ENCODE measurements at regions not wholly inside any gene's neighbourhood (a gene's known extent, or its start where the extent isn't known, plus 50 kb on each side); places are given as distances from the start of the nearest gene placed in this dataset.

DNA sequence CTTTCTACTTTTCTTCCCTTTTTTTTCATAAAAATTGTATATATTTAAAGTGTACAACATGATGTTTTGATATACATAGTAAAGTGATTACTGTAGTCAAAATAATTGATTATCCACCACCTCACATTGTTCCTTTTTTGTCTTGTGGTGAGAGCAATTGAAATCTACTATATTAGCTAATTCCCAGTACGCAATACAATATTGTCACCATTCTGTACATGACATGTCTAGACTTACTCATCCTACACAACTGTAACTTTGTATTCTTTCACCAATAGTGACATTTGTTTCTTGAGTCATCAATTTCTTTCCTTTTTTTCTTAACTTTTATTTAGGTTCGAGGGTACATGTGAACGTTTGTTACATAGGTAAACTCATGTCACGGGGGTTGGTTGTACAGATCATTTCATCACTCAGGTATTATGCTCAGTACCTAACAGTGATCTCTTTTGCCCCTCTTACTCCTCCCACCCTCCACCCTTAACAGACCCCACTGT lies 265.2 kb downstream of the KCNRG start:
- Histone ChIP-seq H3K36me3 (no peaks in the 10 kb centered on the region), H3K4me3 (no peak overlapping the region), H3K9me3 (peaks cover 0 to 10% (median 6%) of the 10 kb centered on the region in 8 donors), H3K4me1 (peaks cover 0 to 22% (median 7%) of the 10 kb centered on the region in 6 donors), H3K27ac (no peak overlapping the region), H3K27me3 (replicated peaks in 1 of 7) (no peaks in the 10 kb centered on the region)
- TF ChIP-seq, protein P1, sequence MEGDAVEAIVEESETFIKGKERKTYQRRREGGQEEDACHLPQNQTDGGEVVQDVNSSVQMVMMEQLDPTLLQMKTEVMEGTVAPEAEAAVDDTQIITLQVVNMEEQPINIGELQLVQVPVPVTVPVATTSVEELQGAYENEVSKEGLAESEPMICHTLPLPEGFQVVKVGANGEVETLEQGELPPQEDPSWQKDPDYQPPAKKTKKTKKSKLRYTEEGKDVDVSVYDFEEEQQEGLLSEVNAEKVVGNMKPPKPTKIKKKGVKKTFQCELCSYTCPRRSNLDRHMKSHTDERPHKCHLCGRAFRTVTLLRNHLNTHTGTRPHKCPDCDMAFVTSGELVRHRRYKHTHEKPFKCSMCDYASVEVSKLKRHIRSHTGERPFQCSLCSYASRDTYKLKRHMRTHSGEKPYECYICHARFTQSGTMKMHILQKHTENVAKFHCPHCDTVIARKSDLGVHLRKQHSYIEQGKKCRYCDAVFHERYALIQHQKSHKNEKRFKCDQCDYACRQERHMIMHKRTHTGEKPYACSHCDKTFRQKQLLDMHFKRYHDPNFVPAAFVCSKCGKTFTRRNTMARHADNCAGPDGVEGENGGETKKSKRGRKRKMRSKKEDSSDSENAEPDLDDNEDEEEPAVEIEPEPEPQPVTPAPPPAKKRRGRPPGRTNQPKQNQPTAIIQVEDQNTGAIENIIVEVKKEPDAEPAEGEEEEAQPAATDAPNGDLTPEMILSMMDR (IDR thresholded peaks at IDR 0.05 in 8 of 11, conservative IDR thresholded peaks at IDR 0.05 in 3 of 11): no peak
- TF ChIP-seq POLR2A (IDR thresholded peaks at IDR 0.05): no peak
- TF ChIP-seq POLR2AphosphoS5 (IDR thresholded peaks at IDR 0.05): no peak
- intact Hi-C loops (cut with DNase I; ENCODE audit: low total_unique reads): no loop called here
- DNase-seq: no peak
- 89 to 98% (median 93%) methylated on average over 4 of the region's 4 CpGs for WGBS, 5 donors

DNA sequence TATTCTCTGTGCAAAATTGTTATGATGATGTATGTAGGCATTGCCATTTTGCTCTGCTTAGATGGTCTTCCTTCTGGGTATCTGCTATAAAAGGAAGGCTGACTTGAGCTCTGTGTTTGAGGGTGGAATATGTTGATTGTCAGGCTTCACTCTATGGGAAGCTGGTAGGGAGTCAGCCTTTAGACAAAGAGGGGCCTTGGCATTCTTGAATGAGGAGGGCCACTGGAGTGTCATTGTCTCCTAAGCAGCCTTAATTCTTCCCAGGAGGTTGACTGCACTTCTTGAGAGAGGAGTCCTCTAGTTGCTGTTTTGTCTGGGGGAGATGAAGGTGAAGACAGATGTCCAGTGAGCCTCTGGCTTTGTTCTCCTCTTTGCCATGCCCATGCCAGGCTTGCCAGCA lies 266.8 kb downstream of the KCNRG start:
- peaks cover 0 to 10% (median 6%) of the 10 kb centered on the region in 8 donors for H3K9me3 ChIP-seq
- no peak overlapping the region for H3K27ac ChIP-seq
- H3K36me3 ChIP-seq: no peaks in the 10 kb centered on the region
- peaks cover 0 to 23% (median 7%) of the 10 kb centered on the region in 6 donors for H3K4me1 ChIP-seq
- no peak overlapping the region for H3K4me3 ChIP-seq
- no peaks in the 10 kb centered on the region for H3K27me3 ChIP-seq (replicated peaks in 1 of 7)
- intact Hi-C loops (cut with DNase I; ENCODE audit: low total_unique reads): no loop called here
- TF ChIP-seq, protein P1 (IDR thresholded peaks at IDR 0.05 in 8 of 11, conservative IDR thresholded peaks at IDR 0.05 in 3 of 11): no peak
- TF ChIP-seq POLR2A (IDR thresholded peaks at IDR 0.05) (no peak), POLR2AphosphoS5 (IDR thresholded peaks at IDR 0.05) (no peak)
- no peak for DNase-seq

DNA sequence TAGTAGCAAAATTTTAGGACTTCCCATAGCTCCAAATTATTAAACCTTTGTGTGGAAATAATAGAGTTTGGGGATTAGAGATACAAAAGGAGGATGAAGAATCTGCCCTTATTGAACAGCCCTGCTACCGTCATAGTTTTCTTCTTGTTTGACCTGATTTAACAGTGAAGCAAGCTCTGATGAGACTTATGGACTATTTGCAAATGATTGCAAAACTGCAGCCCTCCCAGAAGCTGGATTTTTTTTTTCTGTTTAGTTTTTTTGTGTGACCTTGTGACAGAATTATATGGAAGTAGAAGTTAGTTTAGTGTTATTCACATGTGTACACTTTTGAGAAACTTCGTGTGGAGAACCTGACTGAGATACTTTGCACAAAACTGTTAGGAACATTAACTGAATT lies 267.8 kb downstream of the KCNRG start:
- TF ChIP-seq, protein P1 (IDR thresholded peaks at IDR 0.05 in 8 of 11, conservative IDR thresholded peaks at IDR 0.05 in 3 of 11): no peak
- TF ChIP-seq POLR2AphosphoS5 (IDR thresholded peaks at IDR 0.05) (no peak), POLR2A (IDR thresholded peaks at IDR 0.05) (no peak)
- 50 to 83% (median 58%) methylated on average over 2 of the region's 2 CpGs for WGBS, 5 donors
- no peaks in the 10 kb centered on the region for H3K36me3 ChIP-seq
- no peaks in the 10 kb centered on the region for H3K27me3 ChIP-seq (replicated peaks in 1 of 7)
- H3K4me1 ChIP-seq: peaks cover 0 to 23% (median 7%) of the 10 kb centered on the region in 6 donors
- H3K9me3 ChIP-seq: peaks cover 0 to 10% (median 6%) of the 10 kb centered on the region in 8 donors
- no peak overlapping the region for H3K4me3 ChIP-seq
- no peak for DNase-seq
- no peak overlapping the region for H3K27ac ChIP-seq
- intact Hi-C loops (cut with DNase I; ENCODE audit: low total_unique reads): no loop called here

DNA sequence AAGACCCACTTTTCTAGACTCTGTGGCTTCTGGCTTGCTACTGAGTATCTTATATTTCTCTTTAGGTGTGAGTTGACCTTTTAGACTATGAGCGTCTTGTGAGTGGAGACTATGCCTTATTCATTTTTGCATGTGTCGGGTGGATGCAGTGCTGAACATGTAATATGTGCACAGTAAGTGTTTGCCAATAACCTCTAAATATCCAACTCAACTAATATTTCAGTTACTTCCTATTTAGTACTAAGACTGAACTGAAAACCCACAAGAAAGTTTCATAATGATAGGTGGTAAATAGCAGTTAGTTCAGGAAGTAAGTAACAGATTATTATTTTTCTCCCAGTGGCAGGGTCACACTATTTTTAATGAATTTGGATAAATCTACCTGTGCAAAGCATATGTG lies 269.3 kb downstream of the KCNRG start:
- peaks cover 0 to 10% (median 6%) of the 10 kb centered on the region in 8 donors for H3K9me3 ChIP-seq
- intact Hi-C loops (cut with DNase I; ENCODE audit: low total_unique reads): no loop called here
- H3K27me3 ChIP-seq (replicated peaks in 1 of 7): no peaks in the 10 kb centered on the region
- H3K4me1 ChIP-seq: peaks cover 0 to 25% (median 7%) of the 10 kb centered on the region in 6 donors
- peak overlapping the region in 5 of 8 donors; percentile 13 to 66 (median 41) for H3K27ac ChIP-seq
- no peak for DNase-seq
- WGBS, 5 donors: 33 to 56% (median 35%) methylated on average over 2 of the region's 2 CpGs
- H3K4me3 ChIP-seq: no peak overlapping the region
- TF ChIP-seq POLR2A (IDR thresholded peaks at IDR 0.05): no peak
- TF ChIP-seq, protein P1 (IDR thresholded peaks at IDR 0.05 in 8 of 11, conservative IDR thresholded peaks at IDR 0.05 in 3 of 11): no peak
- TF ChIP-seq POLR2AphosphoS5 (IDR thresholded peaks at IDR 0.05): no peak
- H3K36me3 ChIP-seq: no peaks in the 10 kb centered on the region
